Stomach (tissue), 4 donors: ENCODE measurements at regions not wholly inside any gene's neighbourhood (a gene's known extent, or its start where the extent isn't known, plus 50 kb on each side); places are given as distances from the start of the nearest gene placed in this dataset.

Experiments used
- CTCF ChIP-seq, 7 experiments: fragments of 450-650 bp in 4 of 7; fragments of 200-600 bp in 3 of 7; sonication (generic) in 3 of 7; IDR thresholded peaks; one replicate each; pipeline ENCODE4 v1.5.1; 2016 to 2019; ENCODE audit warnings: antibody characterized with exemption in 7 of 7, control low read depth in 2 of 7, mild to moderate bottlenecking in 1 of 7
- EP300 ChIP-seq: sonication (generic); formaldehyde crosslinking; IDR thresholded peaks from one replicate; pipeline ENCODE4 v1.6.1; 2017; ENCODE audit warnings: antibody characterized with exemption
- POLR2A ChIP-seq, 4 donors: fragments of 450-650 bp; IDR thresholded peaks; one replicate each; pipeline ENCODE4 v1.6.1; 2016; ENCODE audit warnings: antibody characterized with exemption in 4 of 4, control low read depth in 2 of 4, mild to moderate bottlenecking in 1 of 4, moderate library complexity in 1 of 4
- POLR2AphosphoS5 ChIP-seq, 3 donors: sonication (generic); formaldehyde crosslinking; IDR thresholded peaks; one replicate each; pipeline ENCODE4 v1.6.1; 2016; ENCODE audit warnings: antibody characterized with exemption in 3 of 3

DNA sequence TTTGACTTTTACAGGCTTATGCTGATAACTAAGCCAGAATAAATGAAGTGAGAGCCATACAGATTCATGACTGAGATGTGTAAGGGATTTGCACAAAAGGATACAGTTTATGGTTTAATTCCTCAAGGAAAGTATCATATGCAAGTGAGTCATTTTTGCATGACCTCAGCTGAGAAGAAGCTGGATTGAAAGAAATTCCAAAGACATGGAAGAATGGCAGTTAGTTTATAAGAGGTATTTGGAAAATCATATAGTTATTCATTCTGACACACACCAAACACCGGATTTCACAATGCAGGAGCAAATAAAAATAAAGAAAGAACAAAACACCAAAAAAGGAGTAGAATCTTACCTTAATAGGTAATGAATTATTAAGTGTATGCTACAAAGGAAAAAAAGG lies 83.2 kb upstream of the RND3 start:
- TF ChIP-seq POLR2AphosphoS5 (IDR thresholded peaks at IDR 0.05) (no peak), CTCF (IDR thresholded peaks at IDR 0.05) (no peak), POLR2A (IDR thresholded peaks at IDR 0.05) (no peak), EP300 (no peak)
